ENCODE measurements at regions not wholly inside any gene's neighbourhood (a gene's known extent, or its start where the extent isn't known, plus 50 kb on each side); places are given as distances from the start of the nearest gene placed in this dataset.
"Not testable (repeated sequence)": the region's sequence is repeated elsewhere in the genome, so short reads cannot be mapped to it uniquely, and the experiment has no call there.

DNA sequence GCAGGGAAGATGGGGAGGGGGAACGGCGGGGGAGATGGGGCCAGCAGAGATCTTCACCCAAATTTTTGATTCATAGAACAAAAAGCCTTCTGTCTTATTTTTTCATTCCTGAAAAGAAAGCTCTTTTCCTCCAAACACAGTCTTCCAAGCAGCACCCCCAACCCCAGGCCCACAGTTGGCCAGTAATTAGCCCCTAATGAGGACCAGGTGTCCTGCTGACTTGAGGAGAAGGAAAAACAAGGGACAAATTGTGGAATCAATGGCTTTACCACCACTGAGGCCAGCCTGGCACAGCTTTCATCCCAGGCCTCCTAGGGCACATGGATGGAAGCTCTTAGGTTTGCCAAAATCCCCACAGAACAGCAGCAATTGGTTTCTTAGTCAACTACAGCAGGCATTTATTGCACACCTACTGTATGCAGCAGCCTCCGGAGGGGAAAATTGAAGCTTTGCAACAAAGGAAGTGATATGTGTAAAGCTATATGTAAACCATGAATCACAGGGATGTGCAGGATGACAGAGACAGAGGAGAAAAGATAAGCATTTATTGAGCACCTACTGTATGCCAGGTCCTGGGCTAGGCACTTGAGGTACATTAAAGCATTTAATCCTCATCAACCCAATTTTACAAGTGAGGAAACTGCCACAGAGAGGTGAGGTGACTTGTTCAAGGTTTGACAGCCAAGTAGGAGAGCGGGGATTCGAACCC, 199.5 kb downstream of the TBC1D2B start:
- ATAC-seq = no peak

DNA sequence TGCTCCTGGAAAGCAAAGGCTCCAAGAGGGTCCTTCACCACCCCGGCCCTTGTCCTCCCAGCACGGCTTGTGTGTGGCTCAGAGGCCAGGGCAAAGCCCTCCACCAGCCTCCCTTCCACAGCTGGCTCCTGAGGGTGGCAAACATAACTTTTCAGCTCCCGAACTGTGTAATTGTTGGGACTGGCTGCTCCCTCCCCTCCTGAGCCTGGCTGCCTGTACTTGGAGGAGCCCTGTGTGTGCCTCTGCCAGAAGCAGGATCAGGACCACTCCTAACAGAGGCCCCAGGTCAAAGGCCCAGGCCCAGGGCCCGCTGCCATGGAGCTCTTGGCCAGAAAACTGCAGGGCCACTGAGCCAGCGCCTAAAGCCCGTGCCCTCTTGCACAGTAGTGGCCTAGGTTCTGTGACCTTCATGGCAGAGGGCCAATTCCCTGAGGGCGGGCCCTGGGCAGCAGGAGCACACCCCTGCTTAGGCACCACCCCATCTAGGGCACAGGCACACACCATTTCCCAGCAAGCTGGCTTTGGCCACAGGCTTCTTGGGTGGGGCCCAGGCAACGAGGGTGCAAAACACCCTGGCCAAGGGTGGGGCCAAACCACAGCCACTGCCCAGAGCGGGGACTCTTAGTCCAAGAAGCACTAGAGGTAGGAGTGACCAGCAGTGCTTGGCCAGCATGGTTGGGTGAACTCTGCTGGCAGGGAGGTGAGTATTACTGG, 201.2 kb downstream of the TBC1D2B start:
- ATAC-seq = not testable (repeated sequence)

DNA sequence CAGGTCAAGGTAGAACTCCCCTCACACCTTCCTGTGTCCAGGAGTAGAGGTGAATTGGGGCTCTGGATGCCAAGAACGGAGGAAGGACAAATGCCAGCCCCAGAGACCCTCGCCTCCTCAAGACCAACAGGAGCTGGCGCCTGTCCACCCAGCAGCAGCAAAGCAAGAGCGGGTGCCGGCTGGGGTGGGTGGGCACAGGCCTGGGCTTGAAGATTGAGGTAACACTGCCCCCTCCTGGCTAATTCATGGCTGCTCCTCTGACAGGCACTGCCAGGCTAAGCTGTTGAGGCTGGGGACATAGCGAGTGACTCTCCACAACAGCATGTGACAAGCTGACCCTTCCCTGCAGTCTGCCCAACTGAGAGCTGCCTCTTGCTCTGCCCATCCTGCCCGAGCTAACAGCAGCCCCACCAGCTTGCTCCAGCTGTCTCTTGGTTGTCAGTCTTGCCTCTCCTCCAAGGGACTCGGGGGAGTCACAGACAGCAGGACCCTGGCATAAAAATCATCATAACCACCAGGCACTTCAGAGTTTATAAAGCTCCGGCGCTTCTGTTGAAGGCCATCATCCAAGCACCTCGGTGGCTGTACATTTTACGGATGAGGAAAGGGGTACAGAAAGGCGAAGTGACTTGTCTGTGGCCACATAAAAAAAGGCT, 202.3 kb downstream of the TBC1D2B start:
- peak in 1 of 2 donors; percentile 48 for ATAC-seq

DNA sequence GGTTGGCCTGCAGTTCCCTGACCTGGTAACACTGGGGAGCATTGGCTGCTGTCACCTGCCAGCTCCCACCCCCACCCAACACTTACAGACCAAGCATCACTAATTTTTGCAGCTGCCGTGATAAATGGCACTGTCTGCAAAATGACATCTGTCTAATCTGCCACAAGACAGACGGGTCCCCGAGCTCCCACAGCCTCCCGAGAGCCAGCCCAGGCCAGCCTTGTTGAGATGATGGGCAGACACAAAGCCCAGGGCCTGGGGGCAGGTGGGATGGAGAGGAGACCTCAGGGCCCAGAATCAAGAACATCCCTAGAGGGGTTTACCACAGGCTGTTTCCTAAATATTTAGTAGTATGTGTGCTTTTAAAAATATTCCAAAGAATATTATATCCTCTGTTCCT, 203.4 kb downstream of the TBC1D2B start:
- ATAC-seq = no peak

DNA sequence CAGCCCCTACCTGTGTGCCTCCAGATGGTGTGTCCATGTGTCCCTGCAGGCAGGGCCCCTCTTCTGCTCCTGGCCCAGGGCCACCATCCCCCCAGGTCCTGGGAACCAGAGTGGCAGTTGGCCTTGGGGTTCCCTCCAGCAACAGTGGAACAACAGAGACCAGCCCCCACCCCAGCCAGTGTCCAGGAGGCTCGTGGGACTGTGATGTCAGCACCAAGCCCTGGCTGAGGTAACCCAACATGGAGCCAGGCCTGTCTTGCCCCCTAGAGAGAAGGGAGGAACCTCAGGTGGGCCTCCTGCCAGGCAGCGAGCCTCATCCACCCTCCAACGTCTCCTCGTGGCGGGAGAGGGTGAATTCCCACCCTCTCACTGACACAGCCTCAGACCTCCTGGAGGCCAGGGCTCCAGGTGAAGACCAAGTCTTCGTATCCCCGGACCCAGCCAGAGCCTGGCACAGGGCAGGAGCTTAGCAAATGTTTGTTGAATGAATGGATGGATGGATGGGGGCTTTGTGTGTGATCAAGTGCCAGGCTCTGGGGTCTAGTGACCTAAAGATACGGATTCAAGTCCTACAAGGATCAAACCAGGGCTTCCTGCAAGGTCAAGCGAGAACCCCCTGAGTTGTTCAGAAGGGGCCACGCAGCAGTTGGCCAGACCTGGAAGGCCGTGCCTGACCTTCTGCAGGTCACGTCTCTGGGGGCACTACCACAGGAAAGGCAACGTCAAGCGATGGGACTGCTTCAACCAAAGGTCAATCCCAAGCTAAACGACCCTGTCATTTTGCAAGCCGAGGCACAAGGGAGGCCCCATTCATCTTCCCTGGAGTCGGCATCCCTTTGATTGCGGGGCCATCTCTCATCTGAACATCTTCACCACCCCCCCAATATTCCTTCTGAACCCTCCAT, 204.7 kb downstream of the TBC1D2B start:
- not testable (repeated sequence) for ATAC-seq

- no peak for ATAC-seq
Observed at GRCh38 chr15:77871852-77872371, 205.6 kb downstream of the TBC1D2B start.

DNA sequence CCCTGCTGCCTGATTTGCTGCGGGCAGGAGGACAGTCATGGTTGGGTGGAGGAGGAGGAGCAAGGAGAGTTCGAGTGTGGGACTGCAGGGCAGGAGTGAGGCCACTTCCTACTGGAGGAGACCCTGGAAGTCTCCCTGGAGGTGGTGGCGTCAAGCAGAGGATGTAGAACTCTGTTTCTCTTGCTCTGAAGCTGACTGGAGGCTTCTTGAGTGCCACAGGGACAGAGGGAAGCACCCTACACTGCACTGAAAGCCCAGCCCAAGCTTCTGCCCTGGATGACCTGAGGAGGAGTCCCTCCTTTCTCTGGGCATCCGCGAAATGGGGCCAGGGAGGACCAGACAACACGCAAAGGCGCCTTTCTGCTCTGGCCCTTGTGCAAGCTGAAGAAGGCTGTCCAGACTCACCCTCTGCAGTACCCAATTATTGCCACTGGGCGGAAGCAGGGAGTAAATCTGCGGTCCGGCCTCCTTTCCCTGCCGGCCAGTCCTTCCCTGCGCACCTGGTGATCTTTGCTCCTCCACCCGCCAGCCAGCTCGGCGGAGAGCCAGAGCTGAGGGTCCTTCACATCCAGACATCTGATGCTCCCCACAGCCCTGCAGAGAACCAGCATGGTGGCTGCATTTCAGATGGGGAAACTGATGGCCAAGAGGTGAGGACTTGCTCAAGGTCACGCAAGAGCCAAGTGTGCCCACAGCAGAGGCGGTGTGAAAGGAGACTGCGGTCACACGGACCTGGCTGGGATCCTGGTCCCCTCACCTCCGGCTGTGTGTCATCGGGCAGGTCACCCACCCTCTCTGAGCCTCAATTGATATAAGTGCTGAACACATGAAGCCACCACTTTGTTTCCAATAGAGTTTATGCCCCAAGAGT, 207.1 kb downstream of the TBC1D2B start:
- no peak for ATAC-seq

- ATAC-seq = no peak
Observed at GRCh38 chr15:77869021-77869895, 208.3 kb downstream of the TBC1D2B start.

DNA sequence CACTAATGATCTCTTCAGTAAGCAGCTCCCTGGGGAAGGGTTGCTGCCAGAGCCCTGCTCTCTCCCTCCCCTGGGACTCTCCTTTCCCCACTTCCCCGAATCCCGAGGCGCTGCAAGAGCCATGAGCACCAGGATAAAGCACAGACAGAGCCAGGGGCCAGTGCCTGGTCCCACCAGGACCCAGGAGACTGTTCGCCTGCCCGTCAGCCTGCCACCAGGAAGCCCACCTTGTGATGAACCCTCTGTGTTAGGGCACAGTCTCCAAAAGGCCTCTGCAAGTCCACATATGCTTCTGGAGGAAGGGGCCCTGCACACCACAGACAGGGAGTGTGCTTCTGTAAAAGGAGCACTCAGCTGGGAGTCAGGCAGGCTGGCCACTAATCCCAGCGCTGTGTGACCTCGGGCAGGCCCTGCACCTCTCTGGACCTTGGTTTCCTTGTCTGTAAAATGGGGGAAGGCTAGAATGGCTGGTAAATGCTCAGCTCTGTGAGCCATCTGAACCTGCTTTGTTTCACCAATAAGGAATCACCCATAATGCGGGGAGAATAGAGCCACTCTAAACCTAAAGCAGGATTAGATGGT, 209.4 kb downstream of the TBC1D2B start:
- ATAC-seq = not testable (repeated sequence)

DNA sequence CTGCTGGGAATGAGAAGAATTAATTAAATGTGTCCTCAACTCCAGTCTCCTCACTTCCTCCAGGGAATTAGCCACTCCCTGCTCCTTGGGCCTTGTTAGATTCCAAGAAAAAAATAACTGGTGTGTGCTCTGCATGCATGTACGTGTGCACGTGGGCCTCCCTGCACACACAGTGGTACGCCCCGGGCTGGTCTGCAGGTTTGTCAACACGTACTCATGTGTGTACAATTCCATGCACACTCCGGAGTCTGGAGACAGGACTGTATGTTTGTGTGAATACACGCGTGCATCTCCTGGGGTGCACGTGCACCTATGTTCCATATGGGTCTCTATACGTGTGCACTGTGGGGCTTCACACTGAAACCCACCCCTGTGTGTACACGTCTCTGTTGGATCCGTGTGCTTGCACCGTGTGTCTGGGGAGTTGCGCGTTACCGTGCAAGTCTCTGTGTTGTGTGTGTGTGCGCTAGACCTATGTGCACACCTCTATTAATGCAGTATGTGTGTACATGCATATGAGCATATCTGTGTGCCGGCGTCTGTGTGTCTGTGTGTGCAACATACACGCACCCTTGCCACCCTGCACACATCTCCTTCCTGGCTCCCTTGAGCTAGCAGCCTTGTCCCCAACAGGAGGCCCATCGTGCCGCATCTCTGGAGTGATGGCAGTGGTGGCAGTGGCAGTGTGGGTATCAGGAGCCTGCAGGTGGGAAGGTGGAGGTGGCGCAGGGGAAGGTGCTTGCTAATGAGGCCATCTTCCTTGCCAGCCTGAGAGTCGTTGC, 210.1 kb downstream of the TBC1D2B start:
- ATAC-seq = no peak

DNA sequence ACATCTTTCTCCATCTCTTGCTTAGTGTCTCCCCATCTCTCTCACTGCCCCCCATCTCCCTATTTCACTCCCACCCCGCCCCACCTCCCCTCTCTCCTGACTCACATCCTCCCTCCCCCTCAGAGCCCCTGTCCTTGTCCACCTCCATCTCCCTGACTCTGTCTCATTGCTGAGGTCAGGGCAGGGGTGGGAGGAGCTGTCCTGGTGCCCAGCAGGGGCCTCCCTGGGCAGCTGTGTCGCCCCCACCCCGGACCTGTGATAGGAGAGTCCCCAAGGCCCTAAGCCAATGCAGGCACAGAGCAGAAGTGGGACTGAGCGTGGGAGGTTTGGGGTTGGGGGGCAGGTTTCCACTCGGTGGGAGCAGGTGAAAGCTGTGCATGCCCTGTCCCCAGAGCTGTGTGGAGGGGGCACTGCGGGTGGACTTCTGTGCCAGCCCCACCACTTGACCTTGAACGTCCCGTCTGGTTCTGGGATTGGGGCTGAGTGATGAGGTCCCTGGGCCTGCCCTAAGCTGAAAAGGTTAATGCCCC, 210.8 kb downstream of the TBC1D2B start:
- ATAC-seq = no peak

GRCh38 chr15:77866186-77866585, 211.3 kb downstream of the TBC1D2B start:
- no peak for ATAC-seq

GRCh38 chr15:77865701-77866100, 211.8 kb downstream of the TBC1D2B start:
- ATAC-seq = no peak

GRCh38 chr15:77865106-77865610, 212.4 kb downstream of the TBC1D2B start:
- no peak for ATAC-seq

GRCh38 chr15:77864211-77865105, 213.1 kb downstream of the TBC1D2B start:
- ATAC-seq = no peak

- ATAC-seq = no peak
Observed at GRCh38 chr15:77863491-77864105, 213.9 kb downstream of the TBC1D2B start.

GRCh38 chr15:77862651-77863104, 214.8 kb downstream of the TBC1D2B start:
- no peak for ATAC-seq

All from activated CD4-positive, CD25-positive, alpha-beta regulatory T cell treated with anti-CD3 and anti-CD28 coated beads, Interleukin-2, amount 50 U/mL, for 24 hours (primary cell).